ENCODE measurements at regions not wholly inside any gene's neighbourhood (a gene's known extent, or its start where the extent isn't known, plus 50 kb on each side); places are given as distances from the start of the nearest gene placed in this dataset.
A peak's percentile ranks its signal among the peaks of the same experiment; 100 is the strongest.

DNA sequence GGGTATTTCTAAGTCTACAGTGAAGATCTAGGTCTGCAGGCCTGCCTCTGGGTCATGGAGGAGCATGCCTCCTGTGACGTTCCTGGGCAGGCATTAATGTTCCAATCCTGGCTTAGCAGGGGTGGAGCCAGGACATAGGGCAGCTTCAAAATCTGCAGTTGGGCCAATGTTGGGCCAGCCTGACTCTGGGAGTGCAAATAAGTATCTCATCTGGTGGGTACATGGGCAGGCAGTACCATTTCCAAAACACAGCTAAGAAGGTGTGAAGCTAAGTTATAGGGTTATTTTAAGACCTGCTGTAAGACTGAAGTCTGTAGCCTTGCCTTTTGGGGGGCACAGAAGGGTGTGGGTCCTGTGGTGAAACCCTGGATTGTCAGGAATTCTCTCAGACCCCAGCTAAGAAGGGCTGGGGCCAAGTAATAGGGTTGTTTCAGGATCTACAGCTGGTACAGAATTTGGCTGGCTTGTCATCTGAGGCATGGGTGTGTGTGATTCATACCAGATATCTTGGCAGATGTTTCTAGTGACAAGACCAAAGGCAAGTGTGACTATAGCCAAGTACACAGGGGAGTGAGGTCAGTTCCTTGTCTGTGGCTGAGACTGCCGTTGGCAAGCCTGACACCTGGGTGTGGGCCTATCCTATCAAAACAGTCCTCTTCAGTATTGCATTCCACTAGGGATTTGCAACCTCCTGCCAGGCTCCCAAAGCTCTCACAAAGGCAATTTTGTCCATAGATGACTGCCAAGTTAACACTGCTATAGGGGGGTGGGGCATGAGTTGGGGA, 468.7 kb upstream of the B3GALT2 start:
- intact Hi-C loops (cut with DNase I, micrococcal nuclease) = no loop called here
- no peak overlapping the region for H3K27ac Mint-ChIP-seq
- ATAC-seq = peak; percentile 26
- POLR2A ChIA-PET = interaction anchor here (0.7 kb wide), 1 partner anchor 203 kb away, joined by 3 read pairs; no protein-coding TSS in a partner anchor
- H3K9me3 Mint-ChIP-seq (ENCODE audit: low read depth) = peaks cover 13% of the 10 kb centered on the region
- H3K36me3 Mint-ChIP-seq (ENCODE audit: low read depth) = peaks cover 3% of the 10 kb centered on the region
- CTCF ChIA-PET = no interaction called here
- no peak for DNase-seq
- no peak overlapping the region for H3K4me3 Mint-ChIP-seq
- H3K27me3 Mint-ChIP-seq = no peaks in the 10 kb centered on the region
- no peaks in the 10 kb centered on the region for H3K4me1 Mint-ChIP-seq

DNA sequence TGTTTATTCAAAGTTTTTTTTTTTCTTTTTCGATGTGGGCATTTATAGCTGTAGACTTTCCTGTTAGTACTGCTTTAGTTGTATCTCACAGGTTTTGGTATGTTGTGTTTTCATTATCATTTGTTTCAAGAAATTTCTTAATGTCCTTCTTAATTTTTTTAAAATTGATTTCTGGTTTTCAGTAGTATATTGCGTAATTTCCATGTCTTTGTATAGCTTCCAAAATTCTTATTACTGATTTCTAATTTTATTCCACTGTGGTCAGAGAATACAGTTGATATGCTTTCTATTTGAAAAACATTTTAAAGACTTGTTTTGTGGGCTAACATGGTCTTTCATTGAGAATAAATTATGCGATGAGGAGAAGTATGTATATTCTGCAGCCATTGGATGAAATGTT, 463.2 kb upstream of the B3GALT2 start:
- Mint-ChIP-seq H3K9me3 (ENCODE audit: low read depth) (peaks cover 16% of the 10 kb centered on the region), H3K36me3 (ENCODE audit: low read depth) (peaks cover 3% of the 10 kb centered on the region), H3K27ac (no peak overlapping the region), H3K27me3 (no peaks in the 10 kb centered on the region), H3K4me3 (no peak overlapping the region), H3K4me1 (no peaks in the 10 kb centered on the region)
- ATAC-seq = no peak
- DNase-seq = no peak
- ChIA-PET POLR2A (interaction anchor here (0.6 kb wide), 1 partner anchor 23 kb away, joined by 3 read pairs; no protein-coding TSS in a partner anchor), CTCF (no interaction called here)
- intact Hi-C loops (cut with DNase I, micrococcal nuclease) = no loop called here

DNA sequence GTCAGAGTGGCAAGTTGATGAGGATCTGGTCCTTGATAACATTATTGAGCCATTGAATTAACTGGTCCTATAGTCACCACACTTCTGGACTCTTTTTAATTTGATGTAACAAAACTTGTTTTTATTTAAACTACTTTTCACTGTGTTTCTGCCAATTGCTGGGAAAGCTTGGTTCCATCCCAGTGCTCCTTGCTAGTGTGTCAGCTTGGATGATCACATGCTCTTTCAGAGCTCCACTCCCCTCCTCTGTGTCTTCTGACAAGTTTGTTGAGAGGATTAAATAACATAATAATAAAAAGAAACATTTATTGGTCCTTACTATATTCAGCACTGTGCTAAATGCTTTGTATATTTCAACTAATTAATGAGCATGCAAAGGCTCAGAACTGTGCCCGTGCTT, 448.5 kb upstream of the B3GALT2 start:
- Mint-ChIP-seq H3K27me3 (no peaks in the 10 kb centered on the region), H3K36me3 (ENCODE audit: low read depth) (no peaks in the 10 kb centered on the region), H3K27ac (no peak overlapping the region), H3K4me3 (no peak overlapping the region), H3K9me3 (ENCODE audit: low read depth) (no peaks in the 10 kb centered on the region), H3K4me1 (peaks cover 9% of the 10 kb centered on the region)
- intact Hi-C loops (cut with DNase I, micrococcal nuclease) = no loop called here
- CTCF ChIA-PET = no interaction called here
- ATAC-seq (no peak), DNase-seq (no peak)
- POLR2A ChIA-PET = no interaction called here

DNA sequence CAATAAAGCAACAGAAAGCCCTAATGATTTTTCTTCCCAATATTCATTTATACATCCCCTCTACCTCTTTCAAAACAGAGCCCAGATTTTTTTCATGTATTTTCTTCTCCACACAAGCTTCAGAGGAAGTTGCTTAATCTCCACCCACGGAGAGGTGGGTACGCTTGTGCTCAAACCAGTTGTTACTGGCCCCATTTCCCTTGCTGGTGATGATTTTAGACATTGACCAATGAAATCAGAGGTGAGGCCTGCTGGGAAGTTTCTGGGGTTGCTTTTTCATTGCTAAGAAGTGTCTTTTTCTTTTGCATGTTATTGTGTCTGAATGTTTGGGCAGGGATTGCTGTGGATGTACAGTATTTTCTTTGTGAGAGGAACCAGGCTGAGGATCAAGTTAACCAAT, 448.1 kb upstream of the B3GALT2 start:
- ATAC-seq (peak; percentile 70), DNase-seq (peak; percentile 27)
- intact Hi-C loops (cut with DNase I, micrococcal nuclease) = no loop called here
- no peaks in the 10 kb centered on the region for H3K9me3 Mint-ChIP-seq (ENCODE audit: low read depth)
- ChIA-PET POLR2A (no interaction called here), CTCF (no interaction called here)
- H3K4me1 Mint-ChIP-seq = peaks cover 9% of the 10 kb centered on the region
- no peak overlapping the region for H3K27ac Mint-ChIP-seq
- no peaks in the 10 kb centered on the region for H3K27me3 Mint-ChIP-seq
- no peaks in the 10 kb centered on the region for H3K36me3 Mint-ChIP-seq (ENCODE audit: low read depth)
- no peak overlapping the region for H3K4me3 Mint-ChIP-seq

DNA sequence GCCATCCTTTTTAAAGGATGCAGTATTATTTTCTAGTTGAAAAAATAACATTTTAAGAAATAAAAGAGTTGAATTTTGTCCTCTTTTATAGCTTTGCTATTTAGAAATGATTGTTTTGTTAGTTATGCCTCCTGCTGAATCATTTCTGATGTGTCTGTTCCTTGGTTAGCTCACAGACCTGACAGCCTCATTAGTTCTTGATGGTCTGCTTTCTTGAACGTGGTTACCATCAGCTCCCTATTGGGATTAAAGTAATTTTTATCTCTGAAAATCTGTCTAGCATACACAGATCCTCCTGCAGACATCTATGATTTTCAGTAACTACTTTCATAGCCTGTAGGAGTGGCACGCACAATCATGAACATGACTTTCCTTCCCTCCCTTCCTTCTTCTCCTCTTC, 447.6 kb upstream of the B3GALT2 start:
- Mint-ChIP-seq H3K36me3 (ENCODE audit: low read depth) (no peaks in the 10 kb centered on the region), H3K27ac (no peak overlapping the region)
- DNase-seq = no peak

DNA sequence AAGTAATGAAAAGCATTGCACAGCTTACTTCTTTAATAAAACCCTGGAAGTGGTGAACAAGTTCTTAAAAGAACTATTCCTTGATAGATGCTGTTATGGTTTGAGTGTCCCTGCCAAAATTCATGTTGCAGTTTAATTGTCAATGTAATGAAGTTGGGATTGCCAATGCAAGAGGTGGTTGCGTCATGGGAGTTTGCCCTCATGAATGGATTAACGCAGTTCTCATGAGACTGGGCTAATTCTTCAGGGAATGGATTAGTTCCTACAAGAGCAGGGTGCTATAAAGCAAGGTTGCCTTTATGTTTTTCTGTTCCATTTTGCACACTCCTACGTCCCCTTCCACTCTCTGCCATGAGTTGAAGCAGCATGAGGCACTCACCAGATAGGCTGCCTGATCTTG, 446.7 kb upstream of the B3GALT2 start:
- Mint-ChIP-seq H3K36me3 (ENCODE audit: low read depth) (no peaks in the 10 kb centered on the region), H3K9me3 (ENCODE audit: low read depth) (no peaks in the 10 kb centered on the region), H3K4me3 (no peak overlapping the region), H3K4me1 (peaks cover 9% of the 10 kb centered on the region), H3K27ac (no peak overlapping the region), H3K27me3 (no peaks in the 10 kb centered on the region)
- no peak for DNase-seq
- intact Hi-C loops (cut with DNase I, micrococcal nuclease) = no loop called here
- ChIA-PET CTCF (no interaction called here), POLR2A (no interaction called here)
- ATAC-seq = no peak

More for the DNA sequence above, 447.6 kb upstream of the B3GALT2 start:
- ATAC-seq = no peak
- ChIA-PET POLR2A (interaction anchor here (0.6 kb wide), 1 partner anchor 598 kb away, joined by 5 read pairs; no protein-coding TSS in a partner anchor), CTCF (no interaction called here)
- no peaks in the 10 kb centered on the region for H3K27me3 Mint-ChIP-seq
- H3K4me3 Mint-ChIP-seq = no peak overlapping the region
- peaks cover 9% of the 10 kb centered on the region for H3K4me1 Mint-ChIP-seq
- no peaks in the 10 kb centered on the region for H3K9me3 Mint-ChIP-seq (ENCODE audit: low read depth)
- intact Hi-C loops (cut with DNase I, micrococcal nuclease) = no loop called here

DNA sequence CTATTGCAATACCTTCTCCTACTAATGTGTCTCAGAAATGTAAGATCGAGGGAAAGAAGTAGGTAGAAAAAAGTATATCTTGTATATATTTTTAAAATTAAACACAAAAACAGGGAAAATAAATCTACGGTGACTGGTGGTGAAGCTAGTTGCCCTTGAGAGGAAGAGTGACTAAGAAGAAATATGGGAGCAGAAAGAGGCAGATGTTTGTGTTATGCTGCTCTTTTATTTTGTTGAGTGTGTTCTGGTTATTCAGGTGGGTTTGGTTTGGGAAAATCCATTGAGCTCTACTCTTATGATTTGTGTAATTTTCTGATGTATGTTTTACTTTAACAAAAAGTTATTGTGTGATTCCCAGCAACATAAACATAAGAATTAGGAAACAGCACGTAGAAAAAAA, 444.9 kb upstream of the B3GALT2 start:
- Mint-ChIP-seq H3K27me3 (no peaks in the 10 kb centered on the region), H3K4me3 (no peak overlapping the region), H3K36me3 (ENCODE audit: low read depth) (no peaks in the 10 kb centered on the region), H3K4me1 (peaks cover 9% of the 10 kb centered on the region), H3K27ac (no peak overlapping the region), H3K9me3 (ENCODE audit: low read depth) (no peaks in the 10 kb centered on the region)
- ChIA-PET POLR2A (no interaction called here), CTCF (interaction anchor here (1.1 kb wide), 1 partner anchor 17 kb away, joined by 3 read pairs; no protein-coding TSS in a partner anchor)
- intact Hi-C loops (cut with DNase I, micrococcal nuclease) = no loop called here
- DNase-seq = no peak
- no peak for ATAC-seq

DNA sequence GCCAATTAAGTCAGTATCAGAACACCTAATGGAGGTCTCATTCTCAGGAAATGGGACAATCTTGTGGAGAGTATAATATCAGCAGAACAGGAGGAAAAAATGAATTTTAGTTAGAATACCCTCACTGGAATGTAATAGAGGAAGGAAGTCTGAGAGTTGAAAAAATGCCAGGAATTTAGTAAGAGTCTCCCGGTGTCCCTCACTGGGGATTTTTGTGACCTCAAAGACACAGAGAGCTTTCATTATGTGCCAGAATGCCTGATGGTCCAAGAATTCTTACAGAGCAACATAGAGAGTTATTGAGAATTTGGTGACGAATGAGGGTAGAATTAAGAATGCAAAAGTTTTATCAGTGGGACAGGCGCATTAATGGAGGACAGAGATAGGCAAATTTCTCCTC, 443.5 kb upstream of the B3GALT2 start:
- ATAC-seq = no peak
- H3K27me3 Mint-ChIP-seq = no peaks in the 10 kb centered on the region
- intact Hi-C loops (cut with DNase I, micrococcal nuclease) = no loop called here
- H3K4me1 Mint-ChIP-seq = peaks cover 9% of the 10 kb centered on the region
- no peak for DNase-seq
- CTCF ChIA-PET = interaction anchor here (0.6 kb wide), 1 partner anchor 12 kb away, joined by 3 read pairs; no protein-coding TSS in a partner anchor
- no peak overlapping the region for H3K4me3 Mint-ChIP-seq
- no peaks in the 10 kb centered on the region for H3K36me3 Mint-ChIP-seq (ENCODE audit: low read depth)
- H3K9me3 Mint-ChIP-seq (ENCODE audit: low read depth) = no peaks in the 10 kb centered on the region
- H3K27ac Mint-ChIP-seq = no peak overlapping the region
- POLR2A ChIA-PET = no interaction called here

DNA sequence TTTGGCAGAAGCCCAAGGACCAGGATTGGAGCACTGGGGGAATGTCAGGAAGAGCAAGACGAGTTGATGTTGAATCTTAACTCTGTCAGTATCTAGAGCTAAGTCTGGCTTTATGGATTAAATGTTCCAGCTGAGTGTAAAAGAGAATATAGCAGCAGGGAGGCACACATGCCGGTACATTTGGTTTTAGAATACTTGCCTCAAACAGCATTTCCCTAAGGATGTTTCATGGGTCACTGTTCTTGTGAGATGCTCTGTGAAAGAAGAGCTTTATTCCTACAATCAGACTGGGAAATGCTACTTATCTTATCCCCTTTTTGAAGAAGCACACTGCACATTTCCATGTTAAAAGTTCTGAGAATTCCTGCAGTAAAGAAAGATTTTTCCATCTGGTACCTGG, 440.3 kb upstream of the B3GALT2 start:
- CTCF ChIA-PET = interaction anchor here (1.5 kb wide), 1 partner anchor 217 kb away, joined by 4 read pairs; no protein-coding TSS in a partner anchor
- H3K27ac Mint-ChIP-seq = no peak overlapping the region
- POLR2A ChIA-PET = interaction anchor here (0.6 kb wide), 1 partner anchor 23 kb away, joined by 3 read pairs; no protein-coding TSS in a partner anchor
- H3K4me1 Mint-ChIP-seq = no peaks in the 10 kb centered on the region
- H3K9me3 Mint-ChIP-seq (ENCODE audit: low read depth) = no peaks in the 10 kb centered on the region
- no peak for ATAC-seq
- no peaks in the 10 kb centered on the region for H3K36me3 Mint-ChIP-seq (ENCODE audit: low read depth)
- no peak overlapping the region for H3K4me3 Mint-ChIP-seq
- no peaks in the 10 kb centered on the region for H3K27me3 Mint-ChIP-seq
- no peak for DNase-seq
- intact Hi-C loops (cut with DNase I, micrococcal nuclease) = no loop called here

DNA sequence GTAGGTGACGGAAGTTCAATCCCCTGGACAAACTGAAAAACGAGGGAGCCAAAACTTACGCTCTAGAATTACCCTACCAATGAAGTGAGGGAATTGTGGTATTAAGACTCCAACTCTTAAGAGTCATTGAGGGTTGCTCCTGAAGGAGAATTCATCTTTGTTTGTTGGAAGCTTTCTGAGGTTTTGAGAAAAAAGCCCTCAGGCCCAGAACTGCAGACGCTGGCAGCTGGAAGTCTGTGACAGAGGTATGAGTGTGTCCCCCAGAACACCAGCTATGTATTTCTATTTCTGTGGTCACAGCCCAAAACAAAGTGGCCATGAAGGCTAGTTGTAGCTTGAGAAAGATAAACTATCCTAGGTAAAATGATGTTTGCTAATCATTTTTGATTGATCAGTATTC, 438.8 kb upstream of the B3GALT2 start:
- DNase-seq = no peak
- ChIA-PET POLR2A (no interaction called here), CTCF (no interaction called here)
- no peaks in the 10 kb centered on the region for H3K4me1 Mint-ChIP-seq
- no peaks in the 10 kb centered on the region for H3K36me3 Mint-ChIP-seq (ENCODE audit: low read depth)
- H3K4me3 Mint-ChIP-seq = no peak overlapping the region
- no peak overlapping the region for H3K27ac Mint-ChIP-seq
- no peaks in the 10 kb centered on the region for H3K9me3 Mint-ChIP-seq (ENCODE audit: low read depth)
- intact Hi-C loops (cut with DNase I, micrococcal nuclease) = no loop called here
- no peak for ATAC-seq
- no peaks in the 10 kb centered on the region for H3K27me3 Mint-ChIP-seq

DNA sequence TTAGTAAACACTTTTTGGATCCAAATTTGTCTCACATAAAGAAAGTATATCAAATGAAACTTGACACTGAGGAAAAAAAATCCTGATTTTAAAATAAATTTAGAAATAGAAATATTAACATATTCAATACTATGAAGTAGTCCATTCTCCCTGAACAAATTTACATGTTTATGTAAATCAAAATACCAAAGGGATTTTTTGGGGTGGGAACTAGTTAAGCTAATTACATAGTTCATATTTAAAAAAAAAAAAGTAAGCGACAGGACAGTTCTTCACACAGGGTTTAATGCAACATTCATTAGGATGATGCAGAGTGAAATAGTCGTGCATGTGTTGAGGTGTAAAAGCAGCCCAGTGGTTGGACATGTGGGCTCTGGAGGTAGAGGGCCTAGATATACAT, 433.5 kb upstream of the B3GALT2 start:
- no peaks in the 10 kb centered on the region for H3K27me3 Mint-ChIP-seq
- ChIA-PET CTCF (interaction anchor here (0.5 to 1.2 kb wide), 2 partner anchors 14 to 456 kb away, joined by 3 read pairs; no protein-coding TSS in a partner anchor), POLR2A (no interaction called here)
- no peak for ATAC-seq
- intact Hi-C loops (cut with DNase I, micrococcal nuclease) = no loop called here
- peaks cover under 1% of the 10 kb centered on the region for H3K4me1 Mint-ChIP-seq
- H3K9me3 Mint-ChIP-seq (ENCODE audit: low read depth) = no peaks in the 10 kb centered on the region
- DNase-seq = no peak
- H3K36me3 Mint-ChIP-seq (ENCODE audit: low read depth) = no peaks in the 10 kb centered on the region
- no peak overlapping the region for H3K4me3 Mint-ChIP-seq
- H3K27ac Mint-ChIP-seq = no peak overlapping the region

DNA sequence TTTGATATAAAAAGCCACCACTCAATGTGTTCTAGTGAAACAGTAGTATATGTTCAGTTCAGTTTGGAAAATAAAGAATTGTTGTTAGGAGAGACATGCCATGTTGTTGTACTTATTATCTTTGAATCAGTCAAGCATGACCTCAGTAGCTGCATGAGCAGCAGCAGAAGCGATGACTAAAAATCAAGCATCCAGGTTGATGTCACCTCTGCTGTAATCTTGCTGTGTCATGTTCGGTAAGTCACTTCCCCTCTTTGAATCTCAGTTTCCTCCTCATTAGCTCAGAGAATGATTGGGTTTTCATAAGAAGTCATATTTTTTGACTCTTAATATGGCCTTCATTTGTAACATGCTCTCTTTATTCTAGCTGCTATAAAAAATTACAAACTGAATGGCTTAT, 428.4 kb upstream of the B3GALT2 start:
- Mint-ChIP-seq H3K27me3 (no peaks in the 10 kb centered on the region), H3K4me3 (no peak overlapping the region), H3K9me3 (ENCODE audit: low read depth) (no peaks in the 10 kb centered on the region), H3K36me3 (ENCODE audit: low read depth) (no peaks in the 10 kb centered on the region), H3K27ac (no peak overlapping the region), H3K4me1 (peaks cover 2% of the 10 kb centered on the region)
- ATAC-seq = peak; percentile 78
- DNase-seq = no peak
- POLR2A ChIA-PET = no interaction called here
- intact Hi-C loops (cut with DNase I, micrococcal nuclease) = no loop called here
- CTCF ChIA-PET = interaction anchor here (0.8 kb wide), 1 partner anchor 16 kb away, joined by 3 read pairs; no protein-coding TSS in a partner anchor
